BLaER1 (cell line): ENCODE measurements at regions not wholly inside any gene's neighbourhood (a gene's known extent, or its start where the extent isn't known, plus 50 kb on each side); places are given as distances from the start of the nearest gene placed in this dataset.

Experiments
- H3K27ac ChIP-seq: shearing (Covaris generic); formaldehyde crosslinking; 2 replicates; pipeline ENCODE4 v1.8.1; 2022
- H3K27me3 ChIP-seq: shearing (Covaris generic); formaldehyde crosslinking; 2 replicates; pipeline ENCODE4 v1.8.1; 2022
- H3K36me3 ChIP-seq: shearing (Covaris generic); formaldehyde crosslinking; 2 replicates; pipeline ENCODE4 v1.8.1; 2022
- H3K4me1 ChIP-seq: shearing (Covaris generic); formaldehyde crosslinking; 2 replicates; pipeline ENCODE4 v1.8.1; 2022
- H3K4me2 ChIP-seq: shearing (Covaris generic); formaldehyde crosslinking; 2 replicates; pipeline ENCODE4 v1.8.1; 2022
- H3K4me3 ChIP-seq: shearing (Covaris generic); formaldehyde crosslinking; 2 replicates; pipeline ENCODE4 v1.8.1; 2022
- H3K9ac ChIP-seq: shearing (Covaris generic); formaldehyde crosslinking; 2 replicates; pipeline ENCODE4 v1.8.1; 2022
- H3K9me3 ChIP-seq: shearing (Covaris generic); formaldehyde crosslinking; 2 replicates; pipeline ENCODE4 v1.8.1; 2022
- H4K20me1 ChIP-seq: shearing (Covaris generic); formaldehyde crosslinking; 2 replicates; pipeline ENCODE4 v1.8.1; 2022
- Cebpa-rat ChIP-seq: shearing (Covaris generic); IDR thresholded peaks from 2 replicates; pipeline ENCODE4 v1.8.1; 2022

DNA sequence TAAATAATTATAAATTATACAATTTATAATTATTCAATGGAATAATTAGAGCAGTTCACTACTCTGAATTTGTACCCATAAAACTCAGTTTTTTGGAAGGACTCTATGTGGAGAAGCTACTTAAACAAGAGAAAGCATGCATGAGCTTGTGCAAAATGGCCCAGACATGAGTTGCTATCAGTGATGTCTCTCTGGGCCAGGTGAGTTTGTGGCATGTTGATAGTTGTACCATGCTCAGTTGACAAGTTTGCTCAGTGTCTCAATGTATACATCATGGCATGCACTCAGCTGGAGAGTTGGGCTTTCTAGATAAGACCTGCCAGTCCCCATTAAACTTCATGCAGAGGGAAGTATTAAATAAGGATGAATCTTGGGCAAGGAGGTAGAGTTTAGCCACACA is 153.8 kb upstream of the TACR1 start:
- Histone ChIP-seq H3K9me3 (no peaks in the 10 kb centered on the region), H3K27ac (no peak overlapping the region), H3K4me1 (no peaks in the 10 kb centered on the region), H4K20me1 (no peaks in the 10 kb centered on the region), H3K4me2 (no peak overlapping the region), H3K4me3 (no peak overlapping the region), H3K27me3 (no peaks in the 10 kb centered on the region), H3K36me3 (no peaks in the 10 kb centered on the region), H3K9ac (no peak overlapping the region)
- TF ChIP-seq Cebpa-rat = no peak

- TF ChIP-seq Cebpa-rat = no peak
Observed at GRCh38 chr2:75348307-75348706, 149.0 kb upstream of the TACR1 start.

GRCh38 chr2:75344146-75344545 is 144.8 kb upstream of the TACR1 start:
- no peak overlapping the region for H3K4me3 ChIP-seq
- H3K9ac ChIP-seq = no peak overlapping the region
- H3K9me3 ChIP-seq = no peaks in the 10 kb centered on the region
- no peak overlapping the region for H3K27ac ChIP-seq
- no peak for TF ChIP-seq Cebpa-rat
- H3K27me3 ChIP-seq = no peaks in the 10 kb centered on the region
- H3K4me1 ChIP-seq = no peaks in the 10 kb centered on the region
- no peak overlapping the region for H3K4me2 ChIP-seq
- H3K36me3 ChIP-seq = no peaks in the 10 kb centered on the region
- H4K20me1 ChIP-seq = no peaks in the 10 kb centered on the region

More at GRCh38 chr2:75348307-75348706, 149.0 kb upstream of the TACR1 start:
- no peaks in the 10 kb centered on the region for H3K27me3 ChIP-seq
- no peaks in the 10 kb centered on the region for H4K20me1 ChIP-seq
- no peaks in the 10 kb centered on the region for H3K36me3 ChIP-seq
- H3K9ac ChIP-seq = no peak overlapping the region
- no peaks in the 10 kb centered on the region for H3K4me1 ChIP-seq
- H3K27ac ChIP-seq = no peak overlapping the region
- H3K4me2 ChIP-seq = no peak overlapping the region
- H3K9me3 ChIP-seq = no peaks in the 10 kb centered on the region
- no peak overlapping the region for H3K4me3 ChIP-seq

DNA sequence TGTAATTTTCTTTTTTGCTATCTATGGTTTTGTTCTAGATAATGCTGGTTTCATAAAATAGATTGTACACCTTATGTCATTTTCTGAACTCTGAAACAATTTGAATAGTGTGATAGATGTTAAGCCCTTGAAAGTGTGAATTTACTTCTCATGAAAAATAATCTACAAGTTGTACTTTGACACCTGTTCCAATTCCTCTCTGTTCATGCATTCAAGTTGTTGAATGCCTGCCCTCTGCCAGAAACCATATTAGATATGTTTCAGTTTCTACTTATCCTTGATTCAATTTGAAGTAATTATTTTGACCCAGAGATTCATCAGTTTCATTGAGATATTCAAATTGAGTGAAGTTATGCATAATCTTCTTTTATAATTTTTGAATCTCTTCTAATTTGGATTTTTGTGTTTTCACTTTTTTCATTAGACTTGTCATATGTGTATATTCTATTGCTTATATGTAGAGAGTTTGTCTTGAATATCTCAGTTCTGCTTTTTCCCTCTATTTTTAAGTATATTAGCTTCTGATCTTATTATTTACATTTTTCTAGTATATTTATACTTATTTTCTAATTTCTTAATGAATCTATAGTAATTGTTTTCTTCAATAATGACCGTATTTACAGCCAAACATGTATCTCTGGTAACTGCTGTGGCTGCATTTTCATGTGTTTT is 143.3 kb upstream of the TACR1 start:
- no peaks in the 10 kb centered on the region for H3K4me1 ChIP-seq
- no peaks in the 10 kb centered on the region for H3K36me3 ChIP-seq
- no peak overlapping the region for H3K27ac ChIP-seq
- H3K9ac ChIP-seq = no peak overlapping the region
- H3K9me3 ChIP-seq = no peaks in the 10 kb centered on the region
- H3K4me2 ChIP-seq = no peak overlapping the region
- TF ChIP-seq Cebpa-rat = no peak
- no peak overlapping the region for H3K4me3 ChIP-seq
- H3K27me3 ChIP-seq = no peaks in the 10 kb centered on the region
- no peaks in the 10 kb centered on the region for H4K20me1 ChIP-seq

DNA sequence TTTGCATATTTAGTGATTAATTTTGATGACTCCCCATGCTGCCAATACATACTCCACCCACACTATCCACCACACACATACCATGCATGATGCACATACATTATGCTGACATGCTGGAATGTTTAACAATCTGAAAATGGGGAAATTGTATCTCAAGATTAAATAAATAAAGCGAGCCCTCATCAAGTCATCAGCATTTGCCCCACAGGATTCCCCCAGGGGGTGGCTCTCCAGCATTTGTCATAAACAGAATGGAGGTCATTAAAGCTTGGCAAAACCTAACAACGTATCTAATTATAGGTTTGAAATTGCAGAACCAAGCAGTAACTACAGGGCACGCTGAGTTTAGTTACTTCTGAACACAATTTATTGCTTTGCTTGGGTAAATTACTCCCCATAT is 141.2 kb upstream of the TACR1 start:
- Histone ChIP-seq H3K9me3 (no peaks in the 10 kb centered on the region), H3K27me3 (no peaks in the 10 kb centered on the region), H3K9ac (no peak overlapping the region), H3K36me3 (no peaks in the 10 kb centered on the region), H4K20me1 (no peaks in the 10 kb centered on the region), H3K4me3 (no peak overlapping the region), H3K27ac (no peak overlapping the region), H3K4me2 (no peak overlapping the region), H3K4me1 (no peaks in the 10 kb centered on the region)
- TF ChIP-seq Cebpa-rat = no peak

DNA sequence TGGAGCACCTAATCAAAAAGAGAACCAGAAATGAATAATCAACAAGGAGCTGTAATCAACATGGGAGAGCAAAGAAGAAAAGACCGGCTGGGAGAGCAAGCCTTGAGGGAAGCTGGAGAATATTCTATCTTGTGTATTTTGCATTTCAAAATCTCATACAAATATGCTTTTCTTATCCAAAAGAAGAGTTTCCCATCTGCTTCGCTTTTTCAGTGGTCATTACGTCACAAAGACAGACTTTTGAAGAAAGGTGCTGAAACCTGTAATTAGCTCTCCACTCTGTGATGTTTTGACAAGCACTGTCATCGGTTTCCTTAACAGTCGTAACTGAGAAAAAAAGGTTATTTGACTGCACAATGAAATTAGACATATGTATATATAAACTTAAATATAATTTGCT is 139.1 kb upstream of the TACR1 start:
- H3K27me3 ChIP-seq = no peaks in the 10 kb centered on the region
- H3K4me2 ChIP-seq = no peak overlapping the region
- no peak overlapping the region for H3K9ac ChIP-seq
- H3K36me3 ChIP-seq = no peaks in the 10 kb centered on the region
- TF ChIP-seq Cebpa-rat = no peak
- no peaks in the 10 kb centered on the region for H3K4me1 ChIP-seq
- H4K20me1 ChIP-seq = no peaks in the 10 kb centered on the region
- H3K9me3 ChIP-seq = no peaks in the 10 kb centered on the region
- H3K4me3 ChIP-seq = no peak overlapping the region
- no peak overlapping the region for H3K27ac ChIP-seq

- Histone ChIP-seq H3K36me3 (no peaks in the 10 kb centered on the region), H4K20me1 (no peaks in the 10 kb centered on the region), H3K4me3 (no peak overlapping the region), H3K4me2 (no peak overlapping the region), H3K9me3 (no peaks in the 10 kb centered on the region), H3K27me3 (no peaks in the 10 kb centered on the region), H3K27ac (no peak overlapping the region), H3K4me1 (no peaks in the 10 kb centered on the region), H3K9ac (no peak overlapping the region)
- no peak for TF ChIP-seq Cebpa-rat
Observed at GRCh38 chr2:75337619-75338018, 138.3 kb upstream of the TACR1 start.

DNA sequence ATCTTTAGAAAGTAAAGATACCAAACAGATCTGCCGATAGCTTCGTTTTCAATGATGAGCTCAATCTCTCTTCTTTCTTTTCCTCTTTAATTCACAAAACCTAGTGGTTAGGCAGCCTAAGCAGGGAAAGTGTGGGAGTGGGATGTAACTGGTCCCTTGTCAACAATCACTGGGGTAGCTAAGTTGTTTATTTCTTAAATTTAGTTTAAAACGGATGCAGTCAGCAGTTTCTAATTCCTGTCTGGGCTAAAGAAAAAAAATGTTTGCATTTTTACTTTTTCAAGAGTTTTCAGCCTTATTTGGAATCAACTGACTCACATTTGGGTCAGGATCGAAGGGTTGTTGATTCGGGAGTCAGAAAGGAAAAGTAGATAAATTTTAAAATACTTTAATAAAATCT is 137.7 kb upstream of the TACR1 start:
- Histone ChIP-seq H3K4me3 (no peak overlapping the region), H3K27ac (no peak overlapping the region), H3K27me3 (no peaks in the 10 kb centered on the region), H3K4me2 (no peak overlapping the region), H3K36me3 (no peaks in the 10 kb centered on the region), H3K9ac (no peak overlapping the region), H3K4me1 (no peaks in the 10 kb centered on the region), H3K9me3 (no peaks in the 10 kb centered on the region), H4K20me1 (no peaks in the 10 kb centered on the region)
- no peak for TF ChIP-seq Cebpa-rat

DNA sequence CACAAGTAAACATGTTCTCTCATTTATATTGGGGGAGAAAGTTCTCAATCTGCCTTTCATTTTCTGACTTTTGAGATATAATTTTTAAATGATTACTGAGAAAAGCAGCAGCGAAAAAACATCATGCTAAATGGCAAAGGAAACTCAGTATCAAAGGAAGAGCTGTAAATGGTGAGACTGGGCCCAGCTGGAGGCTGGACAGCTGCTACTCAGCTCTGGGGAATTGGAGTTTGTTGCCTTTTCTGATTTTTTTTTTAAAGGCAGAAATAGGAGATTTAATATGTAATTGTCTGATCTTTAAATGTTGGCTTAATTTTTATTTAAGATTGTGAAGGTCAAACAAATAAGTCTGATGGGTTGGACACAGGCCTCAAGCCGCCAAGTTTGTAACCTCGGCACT is 137.1 kb upstream of the TACR1 start:
- H3K27ac ChIP-seq = no peak overlapping the region
- no peaks in the 10 kb centered on the region for H3K27me3 ChIP-seq
- H3K9ac ChIP-seq = no peak overlapping the region
- no peaks in the 10 kb centered on the region for H4K20me1 ChIP-seq
- no peaks in the 10 kb centered on the region for H3K36me3 ChIP-seq
- no peaks in the 10 kb centered on the region for H3K4me1 ChIP-seq
- TF ChIP-seq Cebpa-rat = no peak
- no peak overlapping the region for H3K4me2 ChIP-seq
- H3K4me3 ChIP-seq = no peak overlapping the region
- H3K9me3 ChIP-seq = no peaks in the 10 kb centered on the region

DNA sequence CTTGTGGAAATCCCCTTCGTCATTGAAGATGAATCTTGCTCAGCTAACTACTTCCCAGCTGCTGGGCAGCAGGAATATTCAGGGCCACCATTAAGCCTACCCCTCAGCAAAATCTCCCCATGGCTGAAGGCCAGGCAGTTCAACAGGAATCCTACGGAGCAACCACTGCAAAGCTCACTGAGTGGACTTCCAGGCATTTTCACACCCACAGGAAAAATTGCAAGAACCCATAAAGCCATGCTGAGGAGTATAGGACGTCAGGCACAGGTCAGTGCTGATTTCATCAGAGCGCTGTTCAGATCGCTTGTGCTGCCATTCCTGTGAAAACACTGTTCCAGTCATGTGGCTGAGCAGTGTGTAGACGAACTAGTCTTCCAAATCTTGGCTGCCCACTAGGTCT is 134.8 kb upstream of the TACR1 start:
- Histone ChIP-seq H3K27ac (no peak overlapping the region), H3K9ac (no peak overlapping the region), H4K20me1 (no peaks in the 10 kb centered on the region), H3K36me3 (no peaks in the 10 kb centered on the region), H3K27me3 (no peaks in the 10 kb centered on the region), H3K9me3 (no peaks in the 10 kb centered on the region), H3K4me3 (no peak overlapping the region), H3K4me1 (no peaks in the 10 kb centered on the region), H3K4me2 (no peak overlapping the region)
- no peak for TF ChIP-seq Cebpa-rat

DNA sequence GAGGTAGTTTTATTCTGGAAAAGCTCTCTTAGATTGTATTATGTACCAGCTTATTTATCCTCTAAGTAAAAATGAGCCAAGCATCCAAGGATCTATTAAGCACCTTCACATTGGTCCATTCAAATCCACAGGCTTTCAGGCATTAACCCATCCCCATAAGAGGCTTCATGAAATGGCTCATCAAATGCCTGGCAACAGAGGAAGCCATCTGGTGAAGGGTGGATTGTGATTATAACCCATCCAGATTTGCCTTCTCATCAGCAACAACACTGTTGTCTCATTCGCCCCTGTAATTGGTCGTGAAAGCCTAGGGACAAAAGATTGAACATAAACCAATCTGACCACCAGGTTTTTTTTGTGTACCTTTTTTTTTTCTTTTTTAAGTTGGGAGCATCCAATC is 134.3 kb upstream of the TACR1 start:
- no peak overlapping the region for H3K4me3 ChIP-seq
- H3K4me1 ChIP-seq = no peaks in the 10 kb centered on the region
- H3K4me2 ChIP-seq = no peak overlapping the region
- no peak for TF ChIP-seq Cebpa-rat
- H3K27me3 ChIP-seq = no peaks in the 10 kb centered on the region
- H3K27ac ChIP-seq = no peak overlapping the region
- H4K20me1 ChIP-seq = no peaks in the 10 kb centered on the region
- no peaks in the 10 kb centered on the region for H3K36me3 ChIP-seq
- no peaks in the 10 kb centered on the region for H3K9me3 ChIP-seq
- H3K9ac ChIP-seq = no peak overlapping the region
